Vagina (tissue), 2 donors: ENCODE measurements at regions not wholly inside any gene's neighbourhood (a gene's known extent, or its start where the extent isn't known, plus 50 kb on each side); places are given as distances from the start of the nearest gene placed in this dataset.

Source experiments
- CTCF ChIP-seq, 3 experiments: fragments of 450-650 bp in 2 of 3; fragments of 200-600 bp in 1 of 3; sonication (generic) in 1 of 3; IDR thresholded peaks; one replicate each; pipeline ENCODE4 v1.5.1; 2017 to 2019; ENCODE audit warnings: antibody characterized with exemption in 3 of 3, mild to moderate bottlenecking in 2 of 3, moderate library complexity in 2 of 3
- POLR2A ChIP-seq, 2 donors: fragments of 450-650 bp; IDR thresholded peaks; one replicate each; pipeline ENCODE4 v1.6.1; 2017; ENCODE audit warnings: antibody characterized with exemption in 2 of 2, mild to moderate bottlenecking in 2 of 2, moderate library complexity in 2 of 2

GRCh38 chr9:97793067-97793466, 60.0 kb upstream of the FOXE1 start:
- TF ChIP-seq CTCF (IDR thresholded peaks at IDR 0.05) (no peak), POLR2A (IDR thresholded peaks at IDR 0.05) (no peak)
